GM23338 (cell line): ENCODE measurements at regions not wholly inside any gene's neighbourhood (a gene's known extent, or its start where the extent isn't known, plus 50 kb on each side); places are given as distances from the start of the nearest gene placed in this dataset.

ENCODE experiments used
- ATAC-seq: fragments of 200-7000 bp; cut with Tn5 transposase; 3 replicates; pipeline ENCODE4 v1.9.1; 2020
- DNase-seq: peaks from one replicate; pipeline ENCODE4 v3.0.0-alpha.2; 2015; ENCODE audit warnings: low spot score
- H2AFZ ChIP-seq: fragments of 200-600 bp; sonication (generic); 2 replicates; pipeline ENCODE4 v1.8.0; 2016; ENCODE audit warnings: antibody characterized with exemption, mild to moderate bottlenecking, moderate library complexity
- H3F3A ChIP-seq: fragments of 200-600 bp; sonication (generic); replicated peaks from 2 replicates; pipeline ENCODE4 v1.8.0; 2017; ENCODE audit warnings: antibody characterized with exemption, mixed run types, low read depth
- H3K27ac ChIP-seq: fragments of 200-600 bp; sonication (generic); 2 replicates; pipeline ENCODE4 v1.6.1; 2016; ENCODE audit warnings: low read depth
- H3K27me3 ChIP-seq: fragments of 200-600 bp; sonication (generic); 2 replicates; pipeline ENCODE4 v1.8.0; 2016; ENCODE audit warnings: mild to moderate bottlenecking, mixed run types, moderate library complexity; ENCODE audit not compliant: insufficient read depth
- H3K36me3 ChIP-seq: fragments of 200-600 bp; sonication (generic); 2 replicates; pipeline ENCODE4 v1.8.0; 2016; ENCODE audit warnings: mild to moderate bottlenecking; ENCODE audit not compliant: insufficient read depth
- H3K4me1 ChIP-seq: fragments of 200-600 bp; sonication (generic); 2 replicates; pipeline ENCODE4 v1.8.0; 2016; ENCODE audit warnings: mild to moderate bottlenecking, moderate library complexity; ENCODE audit not compliant: insufficient read depth
- H3K4me2 ChIP-seq: fragments of 200-600 bp; sonication (generic); 2 replicates; pipeline ENCODE4 v1.7.1; 2017; ENCODE audit warnings: mixed run types
- H3K4me3 ChIP-seq: fragments of 200-600 bp; sonication (generic); 2 replicates; pipeline ENCODE4 v1.6.1; 2016; ENCODE audit warnings: mixed run types
- H3K79me2 ChIP-seq: fragments of 200-600 bp; sonication (generic); replicated peaks from 2 replicates; pipeline ENCODE4 v1.8.0; 2017; ENCODE audit warnings: mild to moderate bottlenecking; ENCODE audit not compliant: insufficient read depth
- H3K9me2 ChIP-seq: fragments of 200-600 bp; sonication (generic); 2 replicates; pipeline ENCODE4 v1.8.0; 2017; ENCODE audit not compliant: insufficient read depth
- H4K20me1 ChIP-seq: fragments of 200-600 bp; sonication (generic); replicated peaks from 2 replicates; pipeline ENCODE4 v1.8.0; 2017; ENCODE audit warnings: mild to moderate bottlenecking; ENCODE audit not compliant: insufficient read depth
- H3K27ac Mint-ChIP-seq: 2 replicates; pipeline ENCODE4 v1.8.0; 2020; ENCODE audit warnings: inconsistent platforms, mild to moderate bottlenecking, moderate library complexity, mixed read lengths
- H3K27me3 Mint-ChIP-seq: 3 replicates; pipeline ENCODE4 v1.8.0; 2022; ENCODE audit warnings: low read depth, mild to moderate bottlenecking, moderate library complexity, mixed read lengths, inconsistent platforms; ENCODE audit not compliant: insufficient read depth, poor library complexity
- H3K36me3 Mint-ChIP-seq: 3 replicates; pipeline ENCODE4 v1.8.0; 2021; ENCODE audit warnings: low read depth, mild to moderate bottlenecking, inconsistent platforms, moderate library complexity, mixed read lengths
- H3K4me1 Mint-ChIP-seq: 3 replicates; pipeline ENCODE4 v1.8.0; 2020; ENCODE audit warnings: mild to moderate bottlenecking, inconsistent platforms, mixed read lengths
- H3K4me3 Mint-ChIP-seq: 3 replicates; pipeline ENCODE4 v1.8.0; 2021; ENCODE audit warnings: moderate library complexity, mild to moderate bottlenecking, inconsistent platforms, mixed read lengths
- H3K9me3 Mint-ChIP-seq: 3 replicates; pipeline ENCODE4 v1.8.0; 2020; ENCODE audit warnings: moderate library complexity, mild to moderate bottlenecking, inconsistent platforms, mixed read lengths
- CREB1 ChIP-seq: fragments of 250-450 bp; sonication (Bioruptor Pico); IDR thresholded peaks from 2 replicates; pipeline ENCODE4 v1.5.0; 2020; ENCODE audit warnings: low read depth, mild to moderate bottlenecking, moderate library complexity
- CTCF ChIP-seq, 2 experiments: fragments of 200-600 bp in 1 of 2; sonication (generic) in 1 of 2; conservative IDR thresholded peaks; 2 replicates each; pipeline versions ENCODE4 v1.5.1 to v1.6.1; 2016 to 2017; ENCODE audit warnings: antibody characterized with exemption in 2 of 2, low read depth in 2 of 2, mild to moderate bottlenecking in 2 of 2, moderate library complexity in 1 of 2
- ETS1 ChIP-seq: IDR thresholded peaks from 2 replicates; pipeline ENCODE4 v1.6.1; 2016; ENCODE audit warnings: antibody characterized with exemption
- EZH2 ChIP-seq: fragments of 200-600 bp; sonication (generic); IDR thresholded peaks from one replicate; pipeline ENCODE4 v1.8.0; 2017; ENCODE audit warnings: antibody characterized with exemption, mild to moderate bottlenecking, low read depth; ENCODE audit not compliant: unreplicated experiment
- JUNB ChIP-seq: IDR thresholded peaks from one replicate; pipeline ENCODE4 v1.6.1; 2016; ENCODE audit warnings: antibody characterized with exemption; ENCODE audit not compliant: unreplicated experiment
- NANOG ChIP-seq: IDR thresholded peaks from 2 replicates; pipeline ENCODE4 v1.6.1; 2016; ENCODE audit warnings: antibody characterized with exemption, borderline replicate concordance
- POLR2AphosphoS5 ChIP-seq: IDR thresholded peaks from 2 replicates; pipeline ENCODE4 v1.6.1; 2016; ENCODE audit warnings: antibody characterized with exemption, low read depth
- STAT1 ChIP-seq: IDR thresholded peaks from one replicate; pipeline ENCODE4 v1.6.1; 2016; ENCODE audit warnings: antibody characterized with exemption; ENCODE audit not compliant: unreplicated experiment
- ZNF114 ChIP-seq: fragments of 250-450 bp; sonication (Bioruptor Pico); IDR thresholded peaks from 2 replicates; pipeline ENCODE4 v1.5.0; 2020; ENCODE audit warnings: mild to moderate bottlenecking, moderate library complexity
- ZNF331 ChIP-seq: fragments of 250-450 bp; sonication (Bioruptor Pico); IDR thresholded peaks from 2 replicates; pipeline ENCODE4 v1.5.0; 2020; ENCODE audit warnings: low read depth, mild to moderate bottlenecking, moderate library complexity
- ZNF462 ChIP-seq: fragments of 250-450 bp; sonication (Bioruptor Pico); IDR thresholded peaks from 2 replicates; pipeline ENCODE4 v1.5.0; 2020; ENCODE audit warnings: mild to moderate bottlenecking, moderate library complexity

GRCh38 chr11:91997226-91997625 lies 227.4 kb upstream of the FAT3 start (continued):
- TF ChIP-seq ETS1 (no peak), CTCF (conservative IDR thresholded peaks at IDR 0.05; ENCODE audit: low read depth in 2 of 2) (no peak), ZNF331 (no peak), EZH2 (no peak), ZNF114 (CRISPR knock-in tag) (no peak), JUNB (no peak), NANOG (no peak), CREB1 (CRISPR knock-in tag) (no peak), STAT1 (no peak), POLR2AphosphoS5 (no peak)

- no peak overlapping the region for H3K27ac Mint-ChIP-seq
- Histone ChIP-seq H3K9me2 (no peaks in the 10 kb centered on the region; the same call in none of the 2 replicates), H3K4me1 (peaks cover 7% of the 10 kb centered on the region), H3K36me3 (no peaks in the 10 kb centered on the region), H3K4me2 (no peak overlapping the region), H3K27ac (no peak overlapping the region), H4K20me1 (no peaks in the 10 kb centered on the region), H3K4me3 (no peak overlapping the region), H3K27me3 (no peaks in the 10 kb centered on the region), H2AFZ (no peak overlapping the region), H3K79me2 (no peaks in the 10 kb centered on the region), H3F3A (no peaks in the 10 kb centered on the region)
- peaks cover 7% of the 10 kb centered on the region; the same call in 2 of the 3 replicates for H3K4me1 Mint-ChIP-seq
- H3K36me3 Mint-ChIP-seq, result no peaks in the 10 kb centered on the region
- DNase-seq (no peak), ATAC-seq (no peak)
- H3K9me3 Mint-ChIP-seq, result no peaks in the 10 kb centered on the region
- no peak overlapping the region for H3K4me3 Mint-ChIP-seq
- H3K27me3 Mint-ChIP-seq, result peaks cover 4% of the 10 kb centered on the region
- TF ChIP-seq NANOG (no peak), ZNF331 (no peak), EZH2 (no peak), POLR2AphosphoS5 (no peak), JUNB (no peak), ZNF462 (no peak), STAT1 (no peak), CREB1 (CRISPR knock-in tag) (no peak), CTCF (conservative IDR thresholded peaks at IDR 0.05; ENCODE audit: low read depth in 2 of 2) (no peak), ZNF114 (CRISPR knock-in tag) (no peak), ETS1 (no peak)
Observed at GRCh38 chr11:91996526-91996925, 228.1 kb upstream of the FAT3 start.
